ENCODE measurements at regions not wholly inside any gene's neighbourhood (a gene's known extent, or its start where the extent isn't known, plus 50 kb on each side); places are given as distances from the start of the nearest gene placed in this dataset.

- TF ChIP-seq CTCF (IDR thresholded peaks at IDR 0.05) (no peak), POLR2A (IDR thresholded peaks at IDR 0.05) (no peak)
Measured at GRCh38 chr4:58050439-58050838, 940.3 kb upstream of the IGFBP7 start.

All from heart left ventricle (tissue), 13 donors.